NB4 (cell line): ENCODE measurements at regions not wholly inside any gene's neighbourhood (a gene's known extent, or its start where the extent isn't known, plus 50 kb on each side); places are given as distances from the start of the nearest gene placed in this dataset.

Experiments
- POLR2A ChIP-seq: IDR thresholded peaks from 2 replicates; pipeline ENCODE4 v1.6.1; 2011; ENCODE audit warnings: mild to moderate bottlenecking; ENCODE audit not compliant: insufficient read length; ENCODE audit errors: extremely low read depth
- TF ChIP-seq, protein P1 (sequence below): IDR thresholded peaks from one replicate; pipeline ENCODE4 v1.5.1; 2012; ENCODE audit warnings: low read depth, low read length
- TF ChIP-seq, protein P2 (sequence below): IDR thresholded peaks from 2 replicates; pipeline ENCODE4 v1.6.1; 2011; ENCODE audit warnings: low read depth, low read length

- no peak for TF ChIP-seq POLR2A
- TF ChIP-seq, protein P1, sequence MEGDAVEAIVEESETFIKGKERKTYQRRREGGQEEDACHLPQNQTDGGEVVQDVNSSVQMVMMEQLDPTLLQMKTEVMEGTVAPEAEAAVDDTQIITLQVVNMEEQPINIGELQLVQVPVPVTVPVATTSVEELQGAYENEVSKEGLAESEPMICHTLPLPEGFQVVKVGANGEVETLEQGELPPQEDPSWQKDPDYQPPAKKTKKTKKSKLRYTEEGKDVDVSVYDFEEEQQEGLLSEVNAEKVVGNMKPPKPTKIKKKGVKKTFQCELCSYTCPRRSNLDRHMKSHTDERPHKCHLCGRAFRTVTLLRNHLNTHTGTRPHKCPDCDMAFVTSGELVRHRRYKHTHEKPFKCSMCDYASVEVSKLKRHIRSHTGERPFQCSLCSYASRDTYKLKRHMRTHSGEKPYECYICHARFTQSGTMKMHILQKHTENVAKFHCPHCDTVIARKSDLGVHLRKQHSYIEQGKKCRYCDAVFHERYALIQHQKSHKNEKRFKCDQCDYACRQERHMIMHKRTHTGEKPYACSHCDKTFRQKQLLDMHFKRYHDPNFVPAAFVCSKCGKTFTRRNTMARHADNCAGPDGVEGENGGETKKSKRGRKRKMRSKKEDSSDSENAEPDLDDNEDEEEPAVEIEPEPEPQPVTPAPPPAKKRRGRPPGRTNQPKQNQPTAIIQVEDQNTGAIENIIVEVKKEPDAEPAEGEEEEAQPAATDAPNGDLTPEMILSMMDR, result no peak
- TF ChIP-seq, protein P2, sequence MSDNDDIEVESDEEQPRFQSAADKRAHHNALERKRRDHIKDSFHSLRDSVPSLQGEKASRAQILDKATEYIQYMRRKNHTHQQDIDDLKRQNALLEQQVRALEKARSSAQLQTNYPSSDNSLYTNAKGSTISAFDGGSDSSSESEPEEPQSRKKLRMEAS, result no peak
These were observed 152.4 kb downstream of the OSR1 start for GRCh38 chr2:19205983-19206533.
